ENCODE measurements at regions not wholly inside any gene's neighbourhood (a gene's known extent, or its start where the extent isn't known, plus 50 kb on each side); places are given as distances from the start of the nearest gene placed in this dataset.

- DNase-seq (ENCODE audit: low spot score), result no peak
- TF ChIP-seq, protein P1, sequence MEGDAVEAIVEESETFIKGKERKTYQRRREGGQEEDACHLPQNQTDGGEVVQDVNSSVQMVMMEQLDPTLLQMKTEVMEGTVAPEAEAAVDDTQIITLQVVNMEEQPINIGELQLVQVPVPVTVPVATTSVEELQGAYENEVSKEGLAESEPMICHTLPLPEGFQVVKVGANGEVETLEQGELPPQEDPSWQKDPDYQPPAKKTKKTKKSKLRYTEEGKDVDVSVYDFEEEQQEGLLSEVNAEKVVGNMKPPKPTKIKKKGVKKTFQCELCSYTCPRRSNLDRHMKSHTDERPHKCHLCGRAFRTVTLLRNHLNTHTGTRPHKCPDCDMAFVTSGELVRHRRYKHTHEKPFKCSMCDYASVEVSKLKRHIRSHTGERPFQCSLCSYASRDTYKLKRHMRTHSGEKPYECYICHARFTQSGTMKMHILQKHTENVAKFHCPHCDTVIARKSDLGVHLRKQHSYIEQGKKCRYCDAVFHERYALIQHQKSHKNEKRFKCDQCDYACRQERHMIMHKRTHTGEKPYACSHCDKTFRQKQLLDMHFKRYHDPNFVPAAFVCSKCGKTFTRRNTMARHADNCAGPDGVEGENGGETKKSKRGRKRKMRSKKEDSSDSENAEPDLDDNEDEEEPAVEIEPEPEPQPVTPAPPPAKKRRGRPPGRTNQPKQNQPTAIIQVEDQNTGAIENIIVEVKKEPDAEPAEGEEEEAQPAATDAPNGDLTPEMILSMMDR (IDR thresholded peaks at IDR 0.05; ENCODE audit: extremely low read depth, missing control alignments), result no peak
These were observed 89.9 kb upstream of the IGF1 start for GRCh38 chr12:102570256-102570655.

- TF ChIP-seq, protein P1 (IDR thresholded peaks at IDR 0.05; ENCODE audit: extremely low read depth, missing control alignments), result no peak
- no peak for DNase-seq (ENCODE audit: low spot score)
These were observed 89.4 kb upstream of the IGF1 start for GRCh38 chr12:102569803-102570202.

DNA sequence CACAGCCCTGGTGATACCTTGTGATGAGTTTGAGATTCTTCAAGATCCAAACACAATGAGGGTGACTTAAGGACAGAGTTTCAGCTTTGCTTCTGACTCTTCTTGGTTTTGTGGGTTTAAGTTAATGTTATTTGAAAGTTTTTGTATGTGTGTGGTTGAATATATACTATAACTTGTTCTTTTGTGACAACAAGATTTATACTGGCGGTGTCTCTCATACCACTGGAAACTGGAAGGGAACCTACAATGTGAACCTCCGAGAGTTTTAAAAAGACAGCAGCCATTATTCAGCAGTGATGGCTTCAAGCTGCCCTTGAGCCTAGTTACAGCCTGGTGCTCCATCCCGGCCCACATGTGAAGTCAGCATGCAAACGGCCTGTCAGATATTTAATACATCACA is 87.9 kb upstream of the IGF1 start:
- no peak for DNase-seq (ENCODE audit: low spot score)
- TF ChIP-seq, protein P1 (IDR thresholded peaks at IDR 0.05; ENCODE audit: extremely low read depth, missing control alignments), result no peak

- no peak for DNase-seq (ENCODE audit: low spot score)
- TF ChIP-seq, protein P1 (IDR thresholded peaks at IDR 0.05; ENCODE audit: extremely low read depth, missing control alignments), result no peak
These were observed 86.9 kb upstream of the IGF1 start for GRCh38 chr12:102567031-102567985.

DNA sequence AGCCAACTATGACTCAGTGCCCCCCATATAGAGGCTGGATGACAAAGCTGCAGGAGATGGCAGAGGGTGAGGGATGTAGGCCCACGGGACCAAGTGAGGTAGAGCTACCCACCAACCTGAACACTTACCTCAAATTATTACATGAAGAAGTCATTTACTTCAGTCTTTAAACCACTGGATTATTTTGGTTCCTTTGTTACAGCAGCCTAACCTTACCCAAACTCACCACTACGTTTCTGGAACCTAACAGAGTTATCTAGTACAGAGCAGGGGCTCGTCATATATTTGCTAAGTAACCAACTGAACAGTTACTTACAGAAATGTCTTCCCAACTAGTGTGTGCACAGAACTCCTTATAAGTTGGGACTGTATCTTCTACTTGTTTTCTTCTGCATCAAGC is 85.2 kb upstream of the IGF1 start:
- no peak for DNase-seq (ENCODE audit: low spot score)
- TF ChIP-seq, protein P1 (IDR thresholded peaks at IDR 0.05; ENCODE audit: extremely low read depth, missing control alignments), result no peak

DNA sequence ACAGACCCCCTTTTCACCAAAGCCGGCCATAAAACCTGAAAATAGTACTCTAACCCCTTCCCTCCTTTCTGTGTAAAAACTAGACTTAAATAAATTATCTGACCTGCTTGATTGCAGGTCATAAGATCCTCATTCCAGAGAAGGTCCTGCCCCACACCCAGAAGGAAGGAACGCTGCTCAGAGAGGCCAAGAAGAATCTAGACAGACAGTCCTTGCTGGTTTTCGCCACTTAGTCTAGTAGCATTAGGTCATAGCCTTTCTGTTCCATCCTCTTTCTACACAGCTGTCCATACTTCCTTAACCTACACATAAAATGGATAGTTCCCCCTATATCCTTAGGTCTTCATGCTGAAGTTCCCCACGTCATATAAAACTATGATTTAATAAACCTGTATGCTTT is 83.7 kb upstream of the IGF1 start:
- no peak for DNase-seq (ENCODE audit: low spot score)
- TF ChIP-seq, protein P1 (IDR thresholded peaks at IDR 0.05; ENCODE audit: extremely low read depth, missing control alignments), result no peak

DNA sequence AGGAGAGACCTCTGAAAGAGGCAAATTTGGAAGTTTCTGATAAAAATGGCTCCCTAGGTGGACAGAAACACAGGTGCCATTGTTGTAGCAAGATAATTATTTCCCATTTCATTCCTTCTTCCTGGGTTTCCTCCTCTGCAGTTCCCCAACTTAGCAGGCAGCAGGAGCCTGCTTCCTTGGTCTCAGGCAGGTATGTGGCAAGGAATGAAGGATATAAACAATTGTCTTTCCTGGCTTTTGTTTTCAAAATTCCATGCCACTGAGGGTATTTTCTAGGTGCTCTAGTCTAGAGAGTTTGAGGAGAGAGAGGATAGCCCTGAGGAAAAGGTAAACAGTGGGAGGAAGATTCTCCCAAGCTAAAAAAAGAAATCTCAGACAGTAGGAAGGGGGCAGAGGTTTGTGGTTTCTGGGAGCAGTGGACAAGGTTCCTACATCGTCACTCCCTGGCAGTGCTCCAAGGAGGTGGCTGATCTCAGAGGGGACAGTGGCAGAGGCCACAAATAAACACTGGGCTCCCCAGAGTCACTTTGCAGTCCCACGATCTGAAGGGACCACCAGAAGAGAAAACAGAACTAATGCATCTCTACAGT is 82.6 kb upstream of the IGF1 start:
- TF ChIP-seq, protein P1 (IDR thresholded peaks at IDR 0.05; ENCODE audit: extremely low read depth, missing control alignments), result no peak
- DNase-seq (ENCODE audit: low spot score), result no peak
